Mesothelial cell of epicardium (in vitro differentiated cells): ENCODE measurements at regions not wholly inside any gene's neighbourhood (a gene's known extent, or its start where the extent isn't known, plus 50 kb on each side); places are given as distances from the start of the nearest gene placed in this dataset.

ENCODE experiments used
- DNase-seq, 2 experiments: peaks; one replicate each; pipeline ENCODE4 v3.0.0; 2021; ENCODE audit warnings: low spot score in 2 of 2; ENCODE audit not compliant: unreplicated experiment in 2 of 2
- H3K27ac Mint-ChIP-seq: 2 replicates; pipeline ENCODE4 v1.8.0; 2021; ENCODE audit warnings: mixed read lengths
- H3K27me3 Mint-ChIP-seq: 2 replicates; pipeline ENCODE4 v1.8.0; 2021; ENCODE audit warnings: low read depth, mixed read lengths
- H3K36me3 Mint-ChIP-seq: 2 replicates; pipeline ENCODE4 v1.8.0; 2021; ENCODE audit warnings: mixed read lengths
- H3K4me1 Mint-ChIP-seq: 2 replicates; pipeline ENCODE4 v1.8.0; 2021; ENCODE audit warnings: mixed read lengths
- H3K4me3 Mint-ChIP-seq: 2 replicates; pipeline ENCODE4 v1.8.0; 2021; ENCODE audit warnings: mild to moderate bottlenecking, moderate library complexity, mixed read lengths
- H3K9me3 Mint-ChIP-seq: 2 replicates; pipeline ENCODE4 v1.8.0; 2021; ENCODE audit warnings: mixed read lengths
- CTCF ChIP-seq: fragments of 200-600 bp; sonication (generic); IDR thresholded peaks from one replicate; pipeline ENCODE4 v1.5.0; 2021; ENCODE audit warnings: antibody characterized with exemption; ENCODE audit not compliant: unreplicated experiment

GRCh38 chr22:48592066-48592345 lies 1235.7 kb downstream of the BRD1 start:
- H3K4me3 Mint-ChIP-seq, result no peak overlapping the region
- peaks cover 7% of the 10 kb centered on the region for H3K4me1 Mint-ChIP-seq
- TF ChIP-seq CTCF, result no peak
- H3K27ac Mint-ChIP-seq, result no peak overlapping the region
- no peaks in the 10 kb centered on the region for H3K36me3 Mint-ChIP-seq
- H3K27me3 Mint-ChIP-seq, result no peaks in the 10 kb centered on the region
- DNase-seq, result no peak
- H3K9me3 Mint-ChIP-seq, result no peaks in the 10 kb centered on the region

GRCh38 chr22:48591286-48592065 lies 1236.2 kb downstream of the BRD1 start:
- no peaks in the 10 kb centered on the region for H3K9me3 Mint-ChIP-seq
- H3K27ac Mint-ChIP-seq, result no peak overlapping the region
- TF ChIP-seq CTCF, result no peak
- no peaks in the 10 kb centered on the region for H3K36me3 Mint-ChIP-seq
- no peaks in the 10 kb centered on the region for H3K27me3 Mint-ChIP-seq
- H3K4me3 Mint-ChIP-seq, result no peak overlapping the region
- DNase-seq, result no peak
- peaks cover 7% of the 10 kb centered on the region for H3K4me1 Mint-ChIP-seq

GRCh38 chr22:48589901-48590300 lies 1237.8 kb downstream of the BRD1 start:
- H3K4me1 Mint-ChIP-seq, result peaks cover 7% of the 10 kb centered on the region
- H3K27me3 Mint-ChIP-seq, result no peaks in the 10 kb centered on the region
- no peak for TF ChIP-seq CTCF
- no peak for DNase-seq
- H3K9me3 Mint-ChIP-seq, result no peaks in the 10 kb centered on the region
- no peak overlapping the region for H3K27ac Mint-ChIP-seq
- no peaks in the 10 kb centered on the region for H3K36me3 Mint-ChIP-seq
- H3K4me3 Mint-ChIP-seq, result no peak overlapping the region

- no peaks in the 10 kb centered on the region for H3K27me3 Mint-ChIP-seq
- no peak overlapping the region for H3K4me3 Mint-ChIP-seq
- no peak overlapping the region for H3K27ac Mint-ChIP-seq
- no peaks in the 10 kb centered on the region for H3K36me3 Mint-ChIP-seq
- H3K4me1 Mint-ChIP-seq, result peaks cover 7% of the 10 kb centered on the region
- DNase-seq, result no peak
- H3K9me3 Mint-ChIP-seq, result no peaks in the 10 kb centered on the region
- no peak for TF ChIP-seq CTCF
Measured at GRCh38 chr22:48588878-48589450, 1238.7 kb downstream of the BRD1 start.

GRCh38 chr22:48588151-48588877 lies 1239.4 kb downstream of the BRD1 start:
- peaks cover 7% of the 10 kb centered on the region for H3K4me1 Mint-ChIP-seq
- no peak overlapping the region for H3K27ac Mint-ChIP-seq
- no peak for DNase-seq
- H3K9me3 Mint-ChIP-seq, result no peaks in the 10 kb centered on the region
- H3K4me3 Mint-ChIP-seq, result no peak overlapping the region
- TF ChIP-seq CTCF, result no peak
- no peaks in the 10 kb centered on the region for H3K27me3 Mint-ChIP-seq
- no peaks in the 10 kb centered on the region for H3K36me3 Mint-ChIP-seq
